ENCODE measurements at regions not wholly inside any gene's neighbourhood (a gene's known extent, or its start where the extent isn't known, plus 50 kb on each side); places are given as distances from the start of the nearest gene placed in this dataset.
"Not testable (repeated sequence)": the region's sequence is repeated elsewhere in the genome, so short reads cannot be mapped to it uniquely, and the experiment has no call there.

GRCh38 chr17:62231293-62231692 is 149.1 kb upstream of the EFCAB3 start:
- TF ChIP-seq EZH2 (IDR thresholded peaks at IDR 0.05); POLR2AphosphoS5 (IDR thresholded peaks at IDR 0.05; ENCODE audit: borderline replicate concordance, low read depth, low read length); FOXP2 (optimal IDR thresholded peaks at IDR 0.05; ENCODE audit: control extremely low read depth, extremely low read length, insufficient read depth): not testable (repeated sequence)

Measured in SK-N-MC (cell line).